ENCODE measurements at regions not wholly inside any gene's neighbourhood (a gene's known extent, or its start where the extent isn't known, plus 50 kb on each side); places are given as distances from the start of the nearest gene placed in this dataset.
A peak's percentile ranks its signal among the peaks of the same experiment; 100 is the strongest.

DNA sequence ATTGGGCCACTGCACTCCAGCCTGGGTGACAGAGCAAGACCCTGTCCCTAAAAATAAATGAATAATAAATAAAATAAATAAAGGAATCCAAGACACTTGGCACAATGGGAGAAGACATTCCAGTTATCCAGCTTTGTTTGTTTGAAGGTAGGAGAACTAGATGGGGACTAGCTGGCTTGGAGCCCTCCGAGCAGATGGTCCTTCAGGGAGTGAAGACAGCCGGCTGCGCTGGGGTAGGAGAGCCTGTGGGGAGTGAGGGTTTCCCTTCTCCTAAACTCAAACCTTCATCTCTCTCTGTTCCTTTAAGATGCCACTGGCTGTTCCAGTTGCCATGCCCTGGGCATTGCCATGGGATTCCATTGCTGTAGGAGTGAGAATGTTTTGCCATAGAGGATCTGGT, 120.6 kb downstream of the NAV1 start:
- DNase-seq (ENCODE audit: low spot score): no peak

DNA sequence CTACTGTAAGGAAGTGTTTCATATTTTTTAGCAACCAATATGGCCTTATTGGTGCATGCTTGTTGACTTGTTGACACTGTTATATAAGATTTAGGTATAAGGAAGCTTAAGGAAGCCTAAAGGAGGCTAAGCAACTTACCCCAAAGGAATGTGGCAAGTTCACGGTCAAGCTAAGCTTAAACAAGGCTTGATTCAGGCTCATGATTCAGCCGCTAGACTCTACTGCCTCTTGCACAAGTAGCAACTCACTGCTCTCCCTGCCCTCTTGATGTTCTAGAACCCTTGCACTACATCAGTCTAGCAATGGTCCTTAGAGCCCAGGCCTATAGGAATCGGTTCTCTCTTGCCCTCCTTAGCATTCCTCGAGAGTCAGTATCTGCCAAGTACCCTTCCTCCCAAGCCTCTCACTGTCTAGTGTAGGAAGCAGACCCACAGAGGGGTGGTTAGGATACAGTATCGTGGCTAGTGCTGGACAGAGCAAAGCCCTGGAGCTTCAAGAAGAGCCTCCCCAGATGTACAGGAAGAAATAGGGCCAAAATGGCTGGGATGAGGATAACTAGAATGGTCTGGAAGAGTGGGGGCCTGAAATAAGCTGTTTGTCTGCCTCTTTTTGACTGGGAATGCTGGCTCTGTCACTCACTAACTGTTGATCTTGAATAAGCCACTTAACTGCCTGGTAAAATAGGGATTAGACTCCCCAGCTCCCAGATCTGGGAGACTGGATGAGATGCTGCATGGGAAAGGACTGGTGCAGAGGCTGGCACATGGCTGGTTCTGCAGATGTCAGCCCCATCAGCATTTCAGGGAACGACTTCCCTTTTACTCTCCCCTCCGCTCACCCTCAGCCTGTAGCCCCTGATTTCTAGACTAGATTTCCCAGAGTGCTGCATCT, 122.2 kb downstream of the NAV1 start:
- DNase-seq (ENCODE audit: low spot score): no peak

DNA sequence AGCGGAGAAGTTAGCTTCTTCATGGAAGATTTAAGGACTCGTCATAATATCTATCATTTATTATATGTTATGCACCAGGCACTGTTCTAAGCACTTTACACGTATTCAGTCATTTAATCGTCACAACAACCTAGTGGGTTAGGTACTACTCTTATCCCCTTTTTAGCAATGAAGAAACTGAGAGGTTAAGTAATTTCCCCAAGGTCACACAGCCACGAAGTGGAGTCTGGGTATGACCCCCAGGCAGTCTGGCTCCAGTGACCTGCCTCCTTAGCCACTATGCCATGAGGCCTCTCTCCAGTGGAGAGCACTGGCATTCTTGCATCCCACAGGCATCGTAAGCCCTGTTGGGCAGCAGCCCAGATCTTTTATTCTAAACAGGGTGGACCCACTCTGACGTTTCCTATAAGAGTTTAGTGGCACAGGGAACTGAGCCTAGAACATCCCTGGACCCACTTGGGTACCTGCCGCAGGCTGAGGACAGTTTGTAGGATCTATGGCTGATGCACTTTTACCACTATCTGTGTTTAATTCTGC, 123.0 kb downstream of the NAV1 start:
- no peak for DNase-seq (ENCODE audit: low spot score)

DNA sequence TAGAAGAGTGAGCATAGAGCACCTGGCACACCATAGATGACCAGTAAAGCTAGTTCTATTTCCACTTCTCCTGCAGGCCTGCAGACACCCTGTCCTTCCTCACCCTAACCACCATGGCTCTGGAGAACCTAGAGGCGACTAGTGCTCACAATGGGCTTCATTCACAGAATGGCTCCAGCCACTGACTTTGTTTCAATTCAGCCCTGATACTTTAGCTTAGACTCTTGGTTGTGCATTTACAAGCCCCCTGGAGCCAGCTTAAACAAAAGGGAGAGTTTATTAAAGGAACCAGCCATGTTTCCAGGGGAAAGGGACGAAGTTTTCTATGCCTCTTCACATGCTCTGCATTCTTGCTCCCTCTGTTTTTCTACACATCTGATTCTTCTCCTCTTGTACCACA, 123.7 kb downstream of the NAV1 start:
- DNase-seq (ENCODE audit: low spot score): no peak

DNA sequence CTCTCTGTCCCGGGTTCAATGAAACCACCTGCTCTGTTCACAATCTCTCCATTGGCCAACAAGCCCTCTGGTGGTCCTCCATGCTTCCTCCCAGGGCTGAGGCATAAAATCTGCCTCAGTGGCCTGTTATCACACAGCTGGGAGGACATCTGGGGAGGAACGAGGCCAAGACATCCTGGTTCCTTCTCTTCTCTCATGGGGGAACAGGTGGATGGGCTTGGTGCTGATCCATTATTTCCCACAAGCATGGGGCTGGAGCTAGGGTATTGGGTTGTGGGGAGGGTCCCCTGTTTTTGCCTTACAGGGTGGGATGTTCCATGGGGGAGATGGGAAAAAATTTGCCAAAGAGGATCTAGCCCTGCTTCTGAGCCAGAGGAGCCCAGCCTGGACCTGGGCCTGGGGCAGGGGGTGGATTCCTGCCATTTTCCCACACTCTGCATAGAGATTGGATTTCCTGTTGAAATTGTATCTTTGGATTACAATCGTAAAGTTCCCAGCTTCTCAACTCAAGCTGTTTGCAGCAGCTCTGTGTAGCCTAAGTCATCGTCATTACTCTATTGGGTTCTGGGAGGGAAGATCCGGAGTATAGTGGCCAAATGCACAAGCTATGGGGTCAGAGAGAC, 124.7 kb downstream of the NAV1 start:
- no peak for DNase-seq (ENCODE audit: low spot score)

DNA sequence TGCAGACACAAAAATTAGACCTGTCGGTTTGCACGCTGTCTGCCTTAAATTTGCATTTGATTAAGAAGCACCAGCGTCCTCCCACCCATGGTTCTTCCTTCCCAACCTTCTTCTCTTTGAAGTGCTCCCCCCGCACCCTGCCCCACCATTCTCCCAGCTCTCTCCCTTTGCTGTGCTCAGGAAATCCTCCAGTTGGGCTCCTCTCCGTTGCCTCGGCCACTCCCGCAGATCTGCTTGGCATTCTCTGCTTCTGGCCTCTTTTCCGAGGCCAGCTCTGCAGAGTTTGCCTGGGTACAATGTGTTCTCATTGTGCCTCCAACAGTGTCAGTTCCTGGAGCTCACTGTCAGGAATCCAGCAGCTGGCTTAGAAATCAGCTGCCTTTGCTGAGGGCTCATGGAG, 126.1 kb downstream of the NAV1 start:
- DNase-seq (ENCODE audit: low spot score): peak; percentile 49

DNA sequence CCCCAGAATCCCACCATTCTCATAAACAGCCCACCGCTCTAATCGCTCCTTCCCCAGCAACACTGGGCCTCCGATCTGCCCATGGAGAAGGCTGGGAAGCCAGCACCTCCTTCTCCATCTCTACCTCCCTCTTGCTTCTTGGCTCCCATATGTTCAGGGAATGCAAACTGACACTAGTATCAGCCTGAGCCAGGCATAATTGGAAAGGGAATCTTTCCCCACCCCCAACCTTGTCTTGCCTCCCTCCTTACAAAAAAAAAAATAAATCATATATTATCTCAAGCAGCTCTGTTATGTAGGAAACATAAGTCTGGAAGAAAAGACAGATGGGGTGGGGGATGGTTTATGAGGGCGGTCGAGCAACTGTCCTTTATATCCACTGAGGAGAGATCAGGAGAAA, 127.2 kb downstream of the NAV1 start:
- DNase-seq (ENCODE audit: low spot score): no peak

DNA sequence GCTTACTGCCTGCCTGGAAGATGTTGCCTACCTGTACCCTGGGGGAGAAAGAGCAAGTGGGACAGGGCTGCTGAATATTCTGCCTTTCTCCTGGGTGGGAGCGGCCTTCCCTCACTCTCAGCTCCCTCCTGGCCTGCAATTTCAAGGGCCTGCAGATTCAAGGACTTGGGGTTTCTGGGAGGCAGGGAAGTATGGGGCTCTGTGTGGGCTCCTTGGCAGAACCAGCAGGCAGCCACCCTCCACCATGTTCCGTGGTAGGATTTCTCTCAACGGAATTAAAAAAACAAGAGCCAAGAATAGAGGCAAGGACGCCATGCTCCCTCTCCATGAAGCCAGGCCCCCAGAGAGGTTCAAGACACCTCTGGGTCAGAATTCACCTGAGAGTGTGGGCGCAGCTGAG, 127.7 kb downstream of the NAV1 start:
- DNase-seq (ENCODE audit: low spot score): no peak

DNA sequence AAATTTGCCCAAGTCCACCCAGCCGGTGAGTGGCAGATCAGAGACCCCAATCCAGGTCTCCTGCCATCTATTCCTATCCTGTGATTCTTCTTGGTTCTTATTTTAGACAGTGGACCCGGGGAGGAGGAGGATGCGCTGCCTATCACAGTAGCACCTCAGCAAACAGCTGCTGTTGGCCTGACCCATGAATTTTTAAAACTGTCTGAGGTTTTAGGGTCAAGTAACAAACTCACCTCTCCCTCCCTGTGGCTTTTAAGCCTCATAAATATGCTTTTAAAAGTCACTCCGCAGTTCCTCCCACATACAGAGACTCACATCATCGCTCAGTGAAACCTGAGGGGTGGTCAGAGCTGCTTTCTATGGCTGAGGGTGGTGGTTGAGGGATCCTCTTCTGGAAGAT, 128.6 kb downstream of the NAV1 start:
- no peak for DNase-seq (ENCODE audit: low spot score)

DNA sequence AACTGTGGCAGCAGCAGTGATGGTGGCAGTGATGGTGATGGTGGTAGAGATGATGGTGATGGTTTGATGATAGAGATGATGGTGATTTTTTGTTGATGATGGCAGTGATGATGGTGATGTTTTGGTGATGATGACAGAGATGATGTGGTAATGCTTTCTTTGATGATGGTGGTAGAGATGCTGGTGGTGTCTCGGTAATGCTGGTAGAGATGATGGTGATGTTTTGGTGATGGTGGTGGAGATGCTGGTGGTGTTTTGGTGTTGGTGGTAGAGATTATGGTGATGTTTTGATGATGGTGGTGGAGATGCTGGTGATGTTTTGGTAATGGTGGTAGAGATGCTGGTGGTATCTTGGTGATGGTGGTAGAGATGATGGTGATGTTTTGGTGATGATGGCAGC, 131.6 kb downstream of the NAV1 start:
- DNase-seq (ENCODE audit: low spot score): no peak

DNA sequence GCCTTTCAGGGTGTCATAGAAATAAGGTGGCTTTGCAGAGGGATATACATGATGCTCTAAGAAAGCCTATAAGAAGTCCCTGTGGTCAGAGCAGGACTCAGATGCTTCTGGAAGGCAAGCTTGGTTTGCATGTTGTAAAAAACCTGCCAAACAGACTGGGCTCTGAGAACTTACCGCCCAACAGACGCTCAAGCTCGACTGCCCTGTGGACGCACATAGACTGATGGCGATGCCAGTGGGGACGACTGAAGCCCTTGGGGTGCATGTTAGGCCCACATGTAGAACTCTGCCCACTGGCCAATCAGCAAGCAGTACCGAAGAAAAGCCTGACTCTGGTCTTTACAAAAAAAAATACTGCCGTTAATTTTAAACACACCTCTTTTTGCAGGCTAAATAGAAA, 133.8 kb downstream of the NAV1 start:
- DNase-seq (ENCODE audit: low spot score): no peak

DNA sequence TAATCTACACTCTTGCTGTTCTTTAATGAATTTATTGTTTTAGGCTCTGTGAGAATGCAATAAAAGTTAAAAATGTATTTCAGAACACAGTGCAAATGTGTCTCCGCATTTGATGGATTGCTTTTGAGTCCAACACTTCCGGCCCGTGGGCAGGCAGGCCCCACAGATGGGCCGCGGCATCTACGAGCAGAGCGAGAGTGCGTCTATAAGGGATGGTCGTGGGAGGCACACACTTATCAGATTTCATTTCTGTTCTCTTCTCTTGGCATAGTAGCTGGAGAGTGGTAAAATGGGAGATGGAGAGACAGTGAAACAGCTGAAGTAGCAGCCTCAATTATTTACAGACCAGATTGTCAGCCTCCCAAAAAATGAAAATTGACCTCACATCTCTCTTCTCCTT, 134.2 kb downstream of the NAV1 start:
- no peak for DNase-seq (ENCODE audit: low spot score)

DNA sequence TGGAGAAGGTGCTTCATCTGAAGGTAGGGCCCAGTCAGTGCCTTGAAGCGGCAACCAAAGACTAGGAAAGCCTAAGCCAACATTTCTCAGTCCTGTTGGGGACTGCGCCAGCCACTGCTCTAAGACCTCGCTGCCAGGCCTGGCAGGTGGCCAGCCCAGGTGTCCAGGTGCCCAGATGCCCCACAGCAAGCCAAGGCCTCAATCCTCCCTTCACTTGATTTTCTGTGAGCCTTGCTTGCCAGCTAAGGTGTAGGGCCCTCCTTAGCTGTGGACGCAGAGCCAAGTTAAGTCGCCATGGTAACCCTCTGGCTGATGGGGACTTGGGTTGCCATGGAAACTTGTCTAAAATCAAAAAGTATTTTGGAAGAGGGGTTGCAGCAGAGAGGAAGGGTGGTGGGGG, 135.0 kb downstream of the NAV1 start:
- DNase-seq (ENCODE audit: low spot score): no peak

DNA sequence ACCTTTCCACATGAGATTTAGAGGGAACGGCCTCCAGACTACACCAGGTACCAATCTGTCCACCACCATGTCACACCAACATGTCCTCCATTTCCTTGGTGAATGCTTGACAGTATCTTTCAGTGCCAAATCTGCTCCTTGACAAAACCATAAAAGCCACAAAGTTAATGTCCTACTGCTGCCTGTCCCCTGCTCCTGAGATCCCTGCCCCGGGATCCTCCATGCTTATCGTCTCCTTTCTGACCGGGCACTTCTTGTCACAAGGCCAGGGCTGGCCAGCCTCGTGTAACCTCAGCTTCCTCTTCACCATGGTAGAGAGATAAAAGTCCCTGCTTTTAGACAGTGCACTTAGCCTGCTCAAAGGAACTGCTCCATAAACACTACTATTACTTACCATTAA, 136.2 kb downstream of the NAV1 start:
- DNase-seq (ENCODE audit: low spot score): peak; percentile 22

DNA sequence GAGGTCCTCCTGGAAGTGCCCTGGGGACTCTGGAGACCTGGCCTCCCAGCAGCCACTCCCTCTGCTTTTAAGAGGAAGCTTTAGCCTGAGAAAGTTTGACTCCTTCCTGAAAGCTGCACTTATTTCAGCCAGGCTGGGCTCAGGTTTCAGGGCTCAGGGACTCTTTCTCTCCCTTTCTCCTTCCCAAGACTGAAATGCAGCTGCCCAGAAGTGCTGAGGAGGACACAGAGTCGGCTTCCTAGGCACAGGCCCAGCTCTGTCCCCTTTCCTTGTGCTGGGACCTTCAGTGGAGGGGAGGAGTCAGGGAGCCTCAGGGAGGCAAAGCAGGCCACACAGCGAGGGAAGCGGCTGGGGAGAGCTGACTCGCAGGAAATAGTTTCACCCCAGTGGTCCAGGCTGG, 137.3 kb downstream of the NAV1 start:
- DNase-seq (ENCODE audit: low spot score): no peak

DNA sequence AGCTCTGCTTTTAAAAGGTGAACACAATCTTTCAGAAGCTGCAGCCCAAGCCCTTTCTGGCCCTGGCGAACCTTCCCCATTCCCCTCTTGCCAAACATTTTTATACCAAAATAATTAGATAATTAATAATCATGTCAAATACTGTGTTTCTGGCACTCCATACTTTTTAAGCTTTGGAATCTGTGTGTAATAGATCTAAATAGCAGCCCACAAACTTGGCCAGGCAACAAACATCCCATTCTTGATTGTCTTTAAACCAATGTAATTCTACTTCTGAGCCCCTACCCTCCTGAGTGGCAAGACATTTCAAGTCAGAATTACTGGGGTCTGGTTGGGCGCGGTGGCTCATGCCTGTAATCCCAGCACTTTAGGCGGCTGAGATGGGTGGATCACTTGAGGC, 137.7 kb downstream of the NAV1 start:
- no peak for DNase-seq (ENCODE audit: low spot score)

DNA sequence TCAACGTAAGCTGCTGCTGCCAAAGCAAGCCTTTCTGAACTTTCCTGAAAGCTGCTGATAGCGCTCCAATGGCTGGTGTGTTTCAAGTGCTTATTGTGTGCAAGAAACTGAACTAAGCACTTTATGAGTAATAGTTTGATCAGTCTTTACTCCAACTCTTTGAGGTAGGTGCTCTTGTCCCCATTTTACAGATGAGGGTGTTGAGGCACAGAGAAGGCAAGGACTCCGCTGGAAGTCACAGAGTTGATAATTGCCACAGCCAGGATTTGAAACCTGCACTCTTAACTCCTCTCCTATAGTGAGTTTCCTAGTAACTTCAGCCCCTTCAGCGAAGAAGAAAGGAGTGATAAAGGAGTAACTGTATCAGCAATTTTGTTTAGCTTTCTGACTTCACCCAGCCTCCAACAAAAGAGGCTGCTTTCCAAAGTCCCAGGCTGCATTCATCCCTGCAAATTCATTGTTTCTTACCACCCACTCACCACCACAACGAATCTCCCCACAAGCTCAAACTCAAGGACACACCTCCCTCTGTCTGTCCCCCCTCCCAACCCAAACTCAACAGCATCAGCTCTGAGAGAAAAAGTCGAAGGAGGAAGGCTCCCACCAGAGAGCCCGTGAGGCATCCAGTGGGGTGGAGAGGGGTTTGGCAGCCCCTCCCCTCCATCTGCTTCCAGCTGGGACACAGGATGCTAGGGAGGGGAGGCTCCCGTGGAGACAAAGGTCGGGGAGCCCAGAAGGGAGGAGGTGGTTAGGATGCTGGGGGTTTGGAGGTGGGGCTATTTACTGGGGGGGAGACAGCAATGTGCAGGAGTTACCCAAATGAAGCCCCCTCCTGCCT, 139.6 kb downstream of the NAV1 start:
- no peak for DNase-seq (ENCODE audit: low spot score)

DNA sequence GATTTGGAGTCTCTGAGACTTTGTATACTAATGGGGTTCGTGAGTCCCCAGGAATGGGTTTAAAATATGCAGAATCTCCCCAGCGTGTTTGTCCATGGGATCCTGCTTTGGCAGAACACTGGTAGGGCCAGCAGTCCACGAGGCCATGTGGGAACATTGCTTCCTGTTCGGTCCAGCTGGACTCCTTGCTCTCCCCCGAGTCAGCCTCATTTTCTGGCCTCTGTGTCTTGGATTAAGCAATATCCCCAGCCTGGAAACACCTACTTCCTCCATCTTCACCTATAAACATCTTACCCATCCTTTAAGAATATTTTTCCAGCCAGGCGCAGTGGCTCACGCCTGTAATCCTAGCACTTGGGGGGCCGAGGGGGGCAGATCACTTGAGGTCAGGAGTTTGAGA, 142.4 kb downstream of the NAV1 start:
- DNase-seq (ENCODE audit: low spot score): no peak

DNA sequence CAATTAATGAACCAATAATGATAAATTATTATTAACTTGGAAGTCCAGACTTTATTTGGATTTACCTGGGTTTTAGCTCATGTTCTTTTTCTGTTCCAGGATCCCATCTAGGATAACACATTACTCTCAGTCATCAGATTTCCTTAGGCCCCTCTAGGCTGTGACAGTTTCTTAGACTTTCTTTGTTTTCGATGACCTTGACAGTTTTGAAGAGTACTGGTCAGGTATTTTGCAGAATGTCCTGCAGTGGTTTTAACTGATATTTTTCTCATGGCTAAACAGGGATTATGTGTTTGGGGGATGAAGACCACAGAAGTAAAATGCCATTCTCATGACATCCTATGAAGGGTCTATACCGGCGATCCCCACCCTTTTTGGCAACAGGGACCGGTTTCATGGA, 144.0 kb downstream of the NAV1 start:
- no peak for DNase-seq (ENCODE audit: low spot score)

DNA sequence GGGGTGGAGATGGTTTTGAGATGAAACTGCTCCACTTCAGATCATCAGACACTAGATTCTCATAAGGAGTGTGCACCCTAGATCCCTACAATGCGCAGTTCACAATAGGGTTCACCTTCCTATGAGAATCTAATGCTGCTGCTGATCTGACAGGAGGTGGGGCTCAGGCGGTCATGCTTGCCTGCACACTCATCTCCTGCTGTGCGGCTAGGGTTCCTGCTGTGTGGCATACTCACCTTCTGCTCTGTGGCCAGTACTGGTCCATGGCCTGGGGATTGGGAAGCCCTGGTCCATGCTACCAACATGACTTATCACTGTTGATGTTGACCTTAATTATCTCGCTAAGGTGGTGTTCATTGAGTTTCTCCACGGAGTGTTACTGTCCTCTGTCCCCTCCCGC, 144.5 kb downstream of the NAV1 start:
- no peak for DNase-seq (ENCODE audit: low spot score)

DNA sequence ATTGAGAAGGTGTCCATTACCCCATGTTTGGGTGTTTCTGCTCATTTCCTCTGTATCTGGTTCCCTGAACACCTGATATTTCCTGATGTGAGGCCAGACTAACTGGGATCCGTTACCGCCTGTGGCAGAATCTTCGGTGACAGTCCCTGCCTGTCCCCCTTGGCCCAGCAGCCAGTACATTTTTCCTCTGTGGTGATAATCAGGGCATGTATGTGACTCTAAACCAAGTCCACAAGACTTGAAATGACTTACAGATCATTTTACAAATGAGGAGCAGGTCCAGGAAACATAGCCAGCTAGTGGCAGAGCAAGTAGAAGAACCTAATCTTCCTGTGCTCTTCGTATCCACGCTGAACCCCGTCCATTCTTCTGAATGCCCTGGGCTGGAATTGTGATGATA, 143.5 kb upstream of the IPO9 start:
- no peak for DNase-seq (ENCODE audit: low spot score)

DNA sequence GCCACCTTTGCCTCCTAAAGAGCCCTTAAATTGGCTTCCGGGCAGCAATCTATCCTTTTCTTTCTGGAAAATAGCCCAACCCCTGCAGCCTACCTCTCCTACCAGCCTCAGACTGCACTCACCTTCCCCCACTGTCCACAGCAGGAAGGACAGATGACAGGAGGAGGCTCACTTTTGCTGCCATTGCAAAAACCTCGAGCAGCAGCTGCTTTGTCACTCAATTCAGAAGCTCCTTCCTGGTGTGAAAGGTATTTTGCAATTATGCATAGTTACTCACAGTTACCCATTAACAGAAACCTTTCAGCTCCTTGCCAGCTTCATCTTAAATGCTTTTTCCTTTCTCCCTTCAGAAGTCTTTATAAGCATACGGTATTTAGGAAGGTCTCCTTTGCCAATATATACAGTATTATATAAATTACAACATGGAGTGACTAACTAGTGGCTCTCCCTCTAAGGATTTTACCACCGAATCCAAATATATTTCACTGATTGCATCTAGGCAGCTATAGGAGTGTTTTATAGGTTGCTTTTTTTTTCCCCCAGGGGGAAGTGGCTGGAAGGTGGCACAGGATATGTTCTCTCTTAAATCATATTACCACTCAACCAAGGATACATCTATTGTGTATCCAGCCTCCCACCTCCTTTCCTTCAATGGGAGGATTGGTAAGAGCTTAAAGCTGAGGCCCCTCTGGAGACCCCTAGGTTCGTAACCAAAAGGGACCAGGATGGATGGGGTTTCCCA, 142.1 kb upstream of the IPO9 start:
- no peak for DNase-seq (ENCODE audit: low spot score)

All from globus pallidus (tissue), 1 donor.